ENCODE measurements at regions not wholly inside any gene's neighbourhood (a gene's known extent, or its start where the extent isn't known, plus 50 kb on each side); places are given as distances from the start of the nearest gene placed in this dataset.
A peak's percentile ranks its signal among the peaks of the same experiment; 100 is the strongest.

GRCh38 chr4:150007512-150007911 lies 70.7 kb upstream of the DCLK2 start:
- H2AK5ac ChIP-seq (ENCODE audit: low read length, severe bottlenecking), result no peak overlapping the region
- no peak overlapping the region for H3K4me2 ChIP-seq (ENCODE audit: low read length, poor library complexity, severe bottlenecking)
- H3K79me1 ChIP-seq (replicated peaks; ENCODE audit: low read length, poor library complexity, severe bottlenecking), result no peaks in the 10 kb centered on the region
- H3K27ac ChIP-seq (ENCODE audit: low read length, poor library complexity, severe bottlenecking), result peak overlapping the region; percentile 61
- no peaks in the 10 kb centered on the region for H3K9me3 ChIP-seq (ENCODE audit: control insufficient read depth, low read length)
- WGBS, result 56% methylated on average over 3 of the region's 3 CpGs
- no peak overlapping the region for H3K4ac ChIP-seq (ENCODE audit: low read depth in 1 of 2, low read length in 2 of 2)
- H3K18ac ChIP-seq (ENCODE audit: low read depth in 1 of 2, low read length in 2 of 2), result no peak overlapping the region
- no peak overlapping the region for H4K91ac ChIP-seq (ENCODE audit: low read length)
- no peaks in the 10 kb centered on the region for H3K36me3 ChIP-seq (ENCODE audit: control insufficient read depth in 1 of 2, insufficient read depth in 2 of 2, low read depth in 1 of 2, low read length in 2 of 2)
- no peaks in the 10 kb centered on the region for H3K27me3 ChIP-seq (ENCODE audit: control insufficient read depth in 1 of 2, insufficient read depth in 1 of 2, low read length in 2 of 2)
- H2AFZ ChIP-seq (ENCODE audit: low read depth, low read length), result no peak overlapping the region
- H2BK5ac ChIP-seq (ENCODE audit: low read depth, low read length, poor library complexity, severe bottlenecking), result no peak overlapping the region
- H2BK12ac ChIP-seq (ENCODE audit: low read length in 2 of 2), result no peak overlapping the region
- no peak overlapping the region for H4K8ac ChIP-seq (ENCODE audit: low read length)
- no peak overlapping the region for H3K9ac ChIP-seq (ENCODE audit: low read length)
- H2BK15ac ChIP-seq (ENCODE audit: low read depth, poor library complexity, severe bottlenecking), result no peak overlapping the region
- H3K14ac ChIP-seq (ENCODE audit: low read length in 2 of 2), result no peak overlapping the region
- peaks cover 5% of the 10 kb centered on the region for H3K4me1 ChIP-seq (ENCODE audit: control insufficient read depth, insufficient read depth, low read depth, low read length)
- H3K4me3 ChIP-seq (ENCODE audit: insufficient read depth in 1 of 2, low read depth in 1 of 2, low read length in 2 of 2), result no peak overlapping the region
- no peak overlapping the region for H2BK120ac ChIP-seq (ENCODE audit: low read depth, low read length)
- peak; percentile 43 for DNase-seq
- H3K23ac ChIP-seq (ENCODE audit: low read length in 2 of 2), result no peak overlapping the region

- no peaks in the 10 kb centered on the region for H3K36me3 ChIP-seq (ENCODE audit: control insufficient read depth in 1 of 2, insufficient read depth in 2 of 2, low read depth in 1 of 2, low read length in 2 of 2)
- H2BK5ac ChIP-seq (ENCODE audit: low read depth, low read length, poor library complexity, severe bottlenecking), result peak overlapping the region; percentile 66
- H2BK15ac ChIP-seq (ENCODE audit: low read depth, poor library complexity, severe bottlenecking), result no peak overlapping the region
- H2AFZ ChIP-seq (ENCODE audit: low read depth, low read length), result no peak overlapping the region
- no peaks in the 10 kb centered on the region for H3K9me3 ChIP-seq (ENCODE audit: control insufficient read depth, low read length)
- H2AK5ac ChIP-seq (ENCODE audit: low read length, severe bottlenecking), result peak overlapping the region; percentile 92
- H3K4me2 ChIP-seq (ENCODE audit: low read length, poor library complexity, severe bottlenecking), result no peak overlapping the region
- no peak overlapping the region for H4K8ac ChIP-seq (ENCODE audit: low read length)
- no peak overlapping the region for H3K18ac ChIP-seq (ENCODE audit: low read depth in 1 of 2, low read length in 2 of 2)
- no peak overlapping the region for H4K91ac ChIP-seq (ENCODE audit: low read length)
- no peak overlapping the region for H3K4ac ChIP-seq (ENCODE audit: low read depth in 1 of 2, low read length in 2 of 2)
- H2BK12ac ChIP-seq (ENCODE audit: low read length in 2 of 2), result peak overlapping the region in 1 of 2 experiments; percentile 23
- no peak overlapping the region for H3K4me3 ChIP-seq (ENCODE audit: insufficient read depth in 1 of 2, low read depth in 1 of 2, low read length in 2 of 2)
- no peak overlapping the region for H3K14ac ChIP-seq (ENCODE audit: low read length in 2 of 2)
- peak overlapping the region; percentile 50 for H3K27ac ChIP-seq (ENCODE audit: low read length, poor library complexity, severe bottlenecking)
- H3K79me1 ChIP-seq (replicated peaks; ENCODE audit: low read length, poor library complexity, severe bottlenecking), result no peaks in the 10 kb centered on the region
- peaks cover 5% of the 10 kb centered on the region for H3K4me1 ChIP-seq (ENCODE audit: control insufficient read depth, insufficient read depth, low read depth, low read length)
- no peak overlapping the region for H3K9ac ChIP-seq (ENCODE audit: low read length)
- DNase-seq, result no peak
- no peaks in the 10 kb centered on the region for H3K27me3 ChIP-seq (ENCODE audit: control insufficient read depth in 1 of 2, insufficient read depth in 1 of 2, low read length in 2 of 2)
- WGBS, result 83% methylated on average over 2 of the region's 2 CpGs
- no peak overlapping the region for H3K23ac ChIP-seq (ENCODE audit: low read length in 2 of 2)
- H2BK120ac ChIP-seq (ENCODE audit: low read depth, low read length), result no peak overlapping the region
Measured at GRCh38 chr4:150008546-150008945, 69.7 kb upstream of the DCLK2 start.

- no peak overlapping the region for H3K4ac ChIP-seq (ENCODE audit: low read depth in 1 of 2, low read length in 2 of 2)
- no peak overlapping the region for H3K4me2 ChIP-seq (ENCODE audit: low read length, poor library complexity, severe bottlenecking)
- no peaks in the 10 kb centered on the region for H3K9me3 ChIP-seq (ENCODE audit: control insufficient read depth, low read length)
- 98% methylated on average over 2 of the region's 2 CpGs for WGBS
- no peak overlapping the region for H2AK5ac ChIP-seq (ENCODE audit: low read length, severe bottlenecking)
- H3K14ac ChIP-seq (ENCODE audit: low read length in 2 of 2), result no peak overlapping the region
- H2BK15ac ChIP-seq (ENCODE audit: low read depth, poor library complexity, severe bottlenecking), result no peak overlapping the region
- peak overlapping the region; percentile 34 for H2BK120ac ChIP-seq (ENCODE audit: low read depth, low read length)
- no peak overlapping the region for H3K23ac ChIP-seq (ENCODE audit: low read length in 2 of 2)
- no peak overlapping the region for H3K4me3 ChIP-seq (ENCODE audit: insufficient read depth in 1 of 2, low read depth in 1 of 2, low read length in 2 of 2)
- H2BK5ac ChIP-seq (ENCODE audit: low read depth, low read length, poor library complexity, severe bottlenecking), result no peak overlapping the region
- H3K9ac ChIP-seq (ENCODE audit: low read length), result no peak overlapping the region
- H3K27me3 ChIP-seq (ENCODE audit: control insufficient read depth in 1 of 2, insufficient read depth in 1 of 2, low read length in 2 of 2), result no peaks in the 10 kb centered on the region
- peak overlapping the region; percentile 50 for H4K91ac ChIP-seq (ENCODE audit: low read length)
- no peaks in the 10 kb centered on the region for H3K79me1 ChIP-seq (replicated peaks; ENCODE audit: low read length, poor library complexity, severe bottlenecking)
- peaks cover 5% of the 10 kb centered on the region for H3K4me1 ChIP-seq (ENCODE audit: control insufficient read depth, insufficient read depth, low read depth, low read length)
- no peak overlapping the region for H3K27ac ChIP-seq (ENCODE audit: low read length, poor library complexity, severe bottlenecking)
- no peaks in the 10 kb centered on the region for H3K36me3 ChIP-seq (ENCODE audit: control insufficient read depth in 1 of 2, insufficient read depth in 2 of 2, low read depth in 1 of 2, low read length in 2 of 2)
- no peak overlapping the region for H2AFZ ChIP-seq (ENCODE audit: low read depth, low read length)
- no peak overlapping the region for H4K8ac ChIP-seq (ENCODE audit: low read length)
- DNase-seq, result no peak
- H2BK12ac ChIP-seq (ENCODE audit: low read length in 2 of 2), result no peak overlapping the region
- H3K18ac ChIP-seq (ENCODE audit: low read depth in 1 of 2, low read length in 2 of 2), result no peak overlapping the region
Measured at GRCh38 chr4:150009533-150009932, 68.7 kb upstream of the DCLK2 start.

GRCh38 chr4:150010525-150011126 lies 67.6 kb upstream of the DCLK2 start:
- Histone ChIP-seq H3K36me3 (ENCODE audit: control insufficient read depth in 1 of 2, insufficient read depth in 2 of 2, low read depth in 1 of 2, low read length in 2 of 2) (no peaks in the 10 kb centered on the region), H2AFZ (ENCODE audit: low read depth, low read length) (no peak overlapping the region), H3K9ac (ENCODE audit: low read length) (no peak overlapping the region), H3K4me2 (ENCODE audit: low read length, poor library complexity, severe bottlenecking) (no peak overlapping the region), H3K18ac (ENCODE audit: low read depth in 1 of 2, low read length in 2 of 2) (no peak overlapping the region), H2BK120ac (ENCODE audit: low read depth, low read length) (no peak overlapping the region), H2BK15ac (ENCODE audit: low read depth, poor library complexity, severe bottlenecking) (no peak overlapping the region), H3K14ac (ENCODE audit: low read length in 2 of 2) (no peak overlapping the region), H2BK5ac (ENCODE audit: low read depth, low read length, poor library complexity, severe bottlenecking) (no peak overlapping the region), H3K4ac (ENCODE audit: low read depth in 1 of 2, low read length in 2 of 2) (no peak overlapping the region), H3K27me3 (ENCODE audit: control insufficient read depth in 1 of 2, insufficient read depth in 1 of 2, low read length in 2 of 2) (no peaks in the 10 kb centered on the region), H3K4me1 (ENCODE audit: control insufficient read depth, insufficient read depth, low read depth, low read length) (peaks cover 5% of the 10 kb centered on the region), H3K27ac (ENCODE audit: low read length, poor library complexity, severe bottlenecking) (no peak overlapping the region), H4K91ac (ENCODE audit: low read length) (no peak overlapping the region), H2BK12ac (ENCODE audit: low read length in 2 of 2) (no peak overlapping the region), H3K23ac (ENCODE audit: low read length in 2 of 2) (no peak overlapping the region), H2AK5ac (ENCODE audit: low read length, severe bottlenecking) (no peak overlapping the region), H3K9me3 (ENCODE audit: control insufficient read depth, low read length) (no peaks in the 10 kb centered on the region), H3K79me1 (replicated peaks; ENCODE audit: low read length, poor library complexity, severe bottlenecking) (no peaks in the 10 kb centered on the region), H4K8ac (ENCODE audit: low read length) (no peak overlapping the region), H3K4me3 (ENCODE audit: insufficient read depth in 1 of 2, low read depth in 1 of 2, low read length in 2 of 2) (no peak overlapping the region)
- WGBS, result 36% methylated on average over 5 of the region's 6 CpGs
- peak; percentile 68 for DNase-seq
